ENCODE measurements at regions not wholly inside any gene's neighbourhood (a gene's known extent, or its start where the extent isn't known, plus 50 kb on each side); places are given as distances from the start of the nearest gene placed in this dataset.

DNA sequence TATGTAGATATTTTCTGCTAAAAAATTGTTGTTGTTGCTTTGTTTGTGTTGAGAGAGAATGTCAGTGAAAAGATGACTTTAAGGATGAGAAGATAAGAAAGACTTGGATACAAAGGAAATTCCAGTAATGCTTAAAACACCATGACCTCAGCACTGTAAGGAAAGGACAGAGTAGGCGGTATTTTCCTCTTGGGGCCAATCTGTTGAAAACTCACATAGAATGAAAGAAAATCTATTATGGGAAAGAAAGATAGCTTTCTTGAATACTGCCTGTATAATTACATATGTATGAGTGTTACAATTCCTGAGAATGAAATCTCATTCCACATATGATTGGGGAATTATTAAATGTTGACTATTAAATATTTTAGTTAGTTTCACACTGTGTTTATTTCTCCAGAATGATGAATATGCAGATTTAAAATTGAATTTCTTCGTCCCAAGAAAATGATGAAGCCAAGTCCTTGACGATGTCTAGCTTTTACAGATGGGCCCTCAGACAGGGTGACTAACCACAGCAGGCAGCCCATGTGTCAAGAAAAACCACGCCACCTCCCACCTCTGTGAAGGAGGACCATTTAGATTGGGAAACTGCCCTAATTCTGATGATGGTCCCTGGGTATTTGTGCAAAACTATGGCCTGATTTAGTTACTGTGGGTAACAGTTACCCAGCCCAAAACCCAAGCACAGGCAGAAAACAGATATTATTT is 49.7 kb upstream of the LMO4 start:
- Histone ChIP-seq H2BK12ac (ENCODE audit: low read depth, low read length) (no peak overlapping the region), H3K9me3 (ENCODE audit: insufficient read depth in 2 of 2, low read depth in 1 of 2, low read length in 1 of 2) (no peaks in the 10 kb centered on the region), H3K36me3 (ENCODE audit: control insufficient read depth in 2 of 4, insufficient read depth in 4 of 4, low read length in 3 of 4) (no peaks in the 10 kb centered on the region; a peak in 1 of 8 replicates), H3K14ac (ENCODE audit: insufficient read length) (no peak overlapping the region), H3K4ac (replicated peaks; ENCODE audit: insufficient read length, low read depth, low read length) (no peak overlapping the region), H2AFZ (ENCODE audit: low read length) (no peak overlapping the region), H3K79me2 (ENCODE audit: control insufficient read depth in 1 of 2, insufficient read depth in 2 of 2, low read length in 2 of 2) (no peaks in the 10 kb centered on the region), H3K79me1 (ENCODE audit: low read depth, low read length) (no peaks in the 10 kb centered on the region), H3K4me2 (ENCODE audit: insufficient read depth in 1 of 2, low read depth in 2 of 2, low read length in 2 of 2) (no peak overlapping the region), H3K56ac (replicated peaks; ENCODE audit: insufficient read length, low read depth, low read length) (no peak overlapping the region), H3K18ac (ENCODE audit: extremely low read depth, low read length) (no peak overlapping the region), H3K9ac (replicated peaks in 1 of 4; ENCODE audit: extremely low read depth in 1 of 4, low read depth in 3 of 4, low read length in 3 of 4) (no peak overlapping the region), H3K4me1 (replicated peaks in 1 of 4; ENCODE audit: control insufficient read depth in 3 of 4, insufficient read depth in 4 of 4, low read length in 3 of 4) (peaks cover 0 to 4% (median 2%) of the 10 kb centered on the region in 4 experiments; a peak in 3 of 7 replicates), H4K91ac (replicated peaks; ENCODE audit: insufficient read length, low read length) (no peak overlapping the region), H4K8ac (ENCODE audit: extremely low read depth, insufficient read depth, low read length) (no peak overlapping the region), H3K23me2 (ENCODE audit: low read depth, low read length) (no peaks in the 10 kb centered on the region), H3K27me3 (replicated peaks in 1 of 4; ENCODE audit: control insufficient read depth in 3 of 4, extremely low read depth in 1 of 4, insufficient read depth in 3 of 4, low read length in 3 of 4) (peaks cover 0 to 1% (median 0%) of the 10 kb centered on the region in 4 experiments; a peak in 1 of 7 replicates), H2BK5ac (ENCODE audit: low read depth, low read length) (no peak overlapping the region), H3K4me3 (ENCODE audit: extremely low read depth in 1 of 4, insufficient read depth in 2 of 4, low read depth in 3 of 4, low read length in 4 of 4) (no peak overlapping the region), H2BK120ac (replicated peaks; ENCODE audit: low read depth, low read length) (no peak overlapping the region), H3K27ac (ENCODE audit: low read depth, low read length) (no peak overlapping the region), H4K20me1 (replicated peaks in 1 of 2; ENCODE audit: control insufficient read depth in 1 of 2, insufficient read depth in 2 of 2, low read length in 2 of 2) (no peaks in the 10 kb centered on the region), H2BK15ac (ENCODE audit: low read length) (no peak overlapping the region), H2BK20ac (ENCODE audit: low read length) (no peak overlapping the region), H3K23ac (ENCODE audit: insufficient read length) (no peak overlapping the region), H2AK5ac (ENCODE audit: low read depth, low read length) (no peak overlapping the region), H4K5ac (ENCODE audit: insufficient read length, low read depth, low read length) (no peak overlapping the region)
- ChIA-PET POLR2A (ENCODE audit: partially characterized antibody) (no interaction called here), CTCF (ENCODE audit: partially characterized antibody) (interaction anchor here (0.6 to 2.0 kb wide), 18 partner anchors 8 to 506 kb away, joined by 3 to 10 read pairs (median 4); no protein-coding TSS in a partner anchor)
- no peak for FAIRE-seq
- DNase-seq (ENCODE audit: low read depth in 1 of 2, low spot score in 2 of 2): no peak
- 90% methylated on average over 4 of the region's 4 CpGs; no CpG with 5 or more reads in 1 of the 2 experiments for WGBS, 2 experiments (ENCODE audit: extremely low coverage in 1 of 2, insufficient coverage in 1 of 2, insufficient read length in 1 of 2, insufficient replicate concordance in 2 of 2, low coverage in 1 of 2, low lambda C conversion rate in 2 of 2, missing lambda C conversion rate in 1 of 2)
- TF ChIP-seq GTF2F1 (IDR thresholded peaks at IDR 0.05; ENCODE audit: borderline replicate concordance, low read depth, low read length) (no peak), RXRA (IDR thresholded peaks at IDR 0.05; ENCODE audit: insufficient read depth, low read depth, low read length) (no peak), TCF12 (IDR thresholded peaks at IDR 0.05; ENCODE audit: low read depth, low read length) (no peak), SUZ12 (IDR thresholded peaks at IDR 0.05; ENCODE audit: low read length) (no peak)
